Endodermal cell (in vitro differentiated cells): ENCODE measurements at regions not wholly inside any gene's neighbourhood (a gene's known extent, or its start where the extent isn't known, plus 50 kb on each side); places are given as distances from the start of the nearest gene placed in this dataset.

Experiments
- DNase-seq: peaks from one replicate; pipeline ENCODE4 v3.0.0-alpha.2; 2017
- H3K27ac ChIP-seq: 2 replicates; pipeline ENCODE4 v1.5.1; 2013; ENCODE audit warnings: mild to moderate bottlenecking, low read depth, low read length, moderate library complexity
- H3K27me3 ChIP-seq: 2 replicates; pipeline ENCODE4 v1.6.1; 2013; ENCODE audit warnings: mild to moderate bottlenecking, low read length, moderate library complexity; ENCODE audit not compliant: insufficient read depth, control insufficient read depth, poor library complexity, severe bottlenecking
- H3K36me3 ChIP-seq: 2 replicates; pipeline ENCODE4 v1.7.0; 2013; ENCODE audit warnings: mild to moderate bottlenecking, low read length, moderate library complexity; ENCODE audit not compliant: control insufficient read depth, insufficient read depth
- H3K4me1 ChIP-seq: one replicate; pipeline ENCODE4 v1.7.0; 2013; ENCODE audit warnings: low read length; ENCODE audit not compliant: control insufficient read depth, insufficient read depth
- H3K4me3 ChIP-seq: 2 replicates; pipeline ENCODE4 v1.5.1; 2013; ENCODE audit warnings: mild to moderate bottlenecking, low read length, moderate library complexity
- H3K9ac ChIP-seq: 2 replicates; pipeline ENCODE4 v1.6.1; 2013; ENCODE audit warnings: mild to moderate bottlenecking, low read length, moderate library complexity; ENCODE audit not compliant: poor library complexity, severe bottlenecking; ENCODE audit errors: extremely low read depth
- H3K9me3 ChIP-seq: 2 replicates; pipeline ENCODE4 v1.6.1; 2013; ENCODE audit warnings: mild to moderate bottlenecking, low read length, moderate library complexity; ENCODE audit not compliant: control insufficient read depth
- H3K27ac Mint-ChIP-seq: 2 replicates; pipeline ENCODE4 v1.8.0; 2020; ENCODE audit warnings: mixed read lengths
- H3K27me3 Mint-ChIP-seq: 2 replicates; pipeline ENCODE4 v1.8.0; 2021; ENCODE audit warnings: mild to moderate bottlenecking, mixed read lengths; ENCODE audit not compliant: insufficient read depth
- H3K36me3 Mint-ChIP-seq: 2 replicates; pipeline ENCODE4 v1.8.0; 2020; ENCODE audit warnings: low read depth, mixed read lengths
- H3K4me1 Mint-ChIP-seq: 2 replicates; pipeline ENCODE4 v1.8.0; 2020; ENCODE audit warnings: mixed read lengths
- H3K4me3 Mint-ChIP-seq: 2 replicates; pipeline ENCODE4 v1.8.0; 2020; ENCODE audit warnings: mild to moderate bottlenecking, moderate library complexity, mixed read lengths
- H3K9me3 Mint-ChIP-seq: 2 replicates; pipeline ENCODE4 v1.8.0; 2020; ENCODE audit warnings: mild to moderate bottlenecking, mixed read lengths
- CTCF ChIP-seq: fragments of 200-600 bp; sonication (generic); conservative IDR thresholded peaks from 2 replicates; pipeline ENCODE4 v1.5.0; 2021; ENCODE audit warnings: antibody characterized with exemption, mild to moderate bottlenecking
- WGBS, 2 experiments: methylation state at CpG; one replicate each; pipeline versions ENCODE4 v1.1.5 to v1.1.7; 2013; ENCODE audit warnings: missing lambda C conversion rate in 2 of 2, mixed read lengths in 1 of 2; ENCODE audit not compliant: insufficient coverage in 1 of 2, insufficient read length in 1 of 2; 5-methylcytosine and 5-hydroxymethylcytosine counted together

DNA sequence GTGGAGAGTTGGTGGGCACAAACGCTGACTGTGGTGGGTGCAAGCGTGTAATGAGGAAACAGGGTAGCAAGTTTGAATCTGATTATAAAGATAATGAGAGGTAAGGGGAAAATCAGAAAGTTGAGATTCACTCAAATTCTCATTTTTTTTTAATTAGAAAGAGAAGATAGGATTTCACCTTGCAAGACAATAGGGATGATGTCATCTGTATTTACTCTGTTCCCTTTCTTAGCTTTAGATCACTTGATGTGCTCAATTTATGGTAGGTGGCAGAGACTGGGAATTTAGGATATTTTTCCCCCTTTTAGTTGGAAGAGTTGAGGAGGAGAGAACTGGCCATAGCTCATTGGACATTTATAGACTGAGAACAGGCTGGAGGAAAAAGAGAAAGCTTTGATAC, 363.6 kb downstream of the AEBP2 start:
- H3K36me3 ChIP-seq = no peaks in the 10 kb centered on the region
- no peaks in the 10 kb centered on the region for H3K4me1 ChIP-seq
- H3K27ac Mint-ChIP-seq = no peak overlapping the region
- H3K4me3 ChIP-seq = no peak overlapping the region
- no peak for TF ChIP-seq CTCF
- H3K9me3 Mint-ChIP-seq = peaks cover 6% of the 10 kb centered on the region
- WGBS, 2 experiments = 93 to 96% methylated on average over 2 of the region's 2 CpGs
- no peaks in the 10 kb centered on the region for H3K27me3 Mint-ChIP-seq
- no peaks in the 10 kb centered on the region for H3K36me3 Mint-ChIP-seq
- no peak overlapping the region for H3K4me3 Mint-ChIP-seq
- no peak overlapping the region for H3K27ac ChIP-seq
- no peaks in the 10 kb centered on the region for H3K9me3 ChIP-seq
- H3K27me3 ChIP-seq = no peaks in the 10 kb centered on the region
- no peak for DNase-seq
- H3K9ac ChIP-seq = no peak overlapping the region
- H3K4me1 Mint-ChIP-seq = no peaks in the 10 kb centered on the region

DNA sequence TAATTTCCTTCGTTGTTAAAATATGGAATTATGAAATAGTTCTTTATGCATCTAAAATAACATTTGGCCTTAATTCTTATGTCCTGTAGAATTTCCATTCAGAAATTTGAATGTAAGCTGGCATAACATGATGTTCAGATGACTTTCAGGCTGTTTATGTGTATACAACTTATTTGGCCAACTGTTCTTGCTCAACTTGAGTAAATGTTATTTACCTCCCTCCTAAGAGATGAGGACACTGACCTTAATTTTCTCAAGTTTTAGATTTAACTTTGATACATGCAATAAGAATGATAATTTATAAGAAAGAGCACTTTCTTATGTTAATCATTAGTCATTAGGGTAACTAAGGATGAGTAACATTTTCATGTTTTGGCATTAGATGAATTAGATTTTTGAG, 365.4 kb downstream of the AEBP2 start:
- no peak for TF ChIP-seq CTCF
- no peaks in the 10 kb centered on the region for H3K27me3 Mint-ChIP-seq
- H3K4me1 ChIP-seq = no peaks in the 10 kb centered on the region
- no peak for DNase-seq
- H3K36me3 ChIP-seq = no peaks in the 10 kb centered on the region
- no peak overlapping the region for H3K27ac Mint-ChIP-seq
- no peak overlapping the region for H3K4me3 ChIP-seq
- H3K27ac ChIP-seq = no peak overlapping the region
- H3K9me3 Mint-ChIP-seq = peaks cover 8% of the 10 kb centered on the region
- no CpG with 5 or more reads among the region's 1 CpG for WGBS, 2 experiments
- H3K4me3 Mint-ChIP-seq = no peak overlapping the region
- peaks cover 3% of the 10 kb centered on the region for H3K9me3 ChIP-seq
- H3K9ac ChIP-seq = no peak overlapping the region
- no peaks in the 10 kb centered on the region for H3K4me1 Mint-ChIP-seq
- H3K36me3 Mint-ChIP-seq = no peaks in the 10 kb centered on the region
- no peaks in the 10 kb centered on the region for H3K27me3 ChIP-seq

- TF ChIP-seq CTCF = no peak
- 82 to 100% methylated on average over 1 to 2 of the region's 2 CpGs for WGBS, 2 experiments
- Histone ChIP-seq H3K4me3 (no peak overlapping the region), H3K27me3 (no peaks in the 10 kb centered on the region), H3K4me1 (no peaks in the 10 kb centered on the region), H3K9ac (no peak overlapping the region), H3K9me3 (peaks cover 3% of the 10 kb centered on the region), H3K36me3 (no peaks in the 10 kb centered on the region), H3K27ac (no peak overlapping the region)
- no peaks in the 10 kb centered on the region for H3K36me3 Mint-ChIP-seq
- H3K4me1 Mint-ChIP-seq = no peaks in the 10 kb centered on the region
- no peak for DNase-seq
- H3K9me3 Mint-ChIP-seq = peaks cover 13% of the 10 kb centered on the region
- H3K27me3 Mint-ChIP-seq = no peaks in the 10 kb centered on the region
- no peak overlapping the region for H3K27ac Mint-ChIP-seq
- no peak overlapping the region for H3K4me3 Mint-ChIP-seq
Observed at GRCh38 chr12:19808371-19808770, 369.1 kb downstream of the AEBP2 start.
